22Rv1 (cell line): ENCODE measurements at regions not wholly inside any gene's neighbourhood (a gene's known extent, or its start where the extent isn't known, plus 50 kb on each side); places are given as distances from the start of the nearest gene placed in this dataset.

Experiments
- H3K27ac ChIP-seq: fragments of 450-650 bp; 2 replicates; pipeline ENCODE4 v1.5.1; 2017
- CTCF ChIP-seq: fragments of 450-650 bp; IDR thresholded peaks from 2 replicates; pipeline ENCODE4 v1.5.1; 2017; ENCODE audit warnings: mild to moderate bottlenecking
- ZFX ChIP-seq: fragments of 450-650 bp; IDR thresholded peaks from 2 replicates; pipeline ENCODE4 v1.6.1; 2017; ENCODE audit warnings: antibody characterized with exemption, borderline replicate concordance

- TF ChIP-seq ZFX: no peak
- no peak overlapping the region for H3K27ac ChIP-seq
Observed at GRCh38 chr4:38377195-38377594, 286.8 kb upstream of the KLF3 start.

DNA sequence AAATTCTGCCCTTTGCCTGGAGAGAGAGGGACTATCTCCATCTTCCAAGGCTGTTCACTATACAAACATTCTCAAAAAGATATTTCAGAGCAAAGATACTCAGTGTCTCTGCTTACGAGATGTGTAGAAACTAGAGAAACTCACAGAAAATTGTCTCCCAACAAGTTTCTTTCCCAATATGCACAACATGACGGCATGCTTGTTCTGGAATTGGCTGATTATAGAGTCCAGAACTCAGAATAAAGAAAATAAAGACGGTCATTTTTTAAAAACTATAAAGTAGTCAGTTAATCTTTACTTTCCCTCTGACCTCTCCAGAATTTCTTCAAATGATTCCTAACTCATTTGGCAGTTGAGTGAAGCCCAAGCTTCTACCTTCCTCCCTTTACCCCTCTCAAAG, 285.5 kb upstream of the KLF3 start:
- TF ChIP-seq ZFX: no peak
- no peak overlapping the region for H3K27ac ChIP-seq

- TF ChIP-seq ZFX (no peak), CTCF (no peak)
- no peak overlapping the region for H3K27ac ChIP-seq
Observed at GRCh38 chr4:38381788-38382187, 282.2 kb upstream of the KLF3 start.

GRCh38 chr4:38382520-38382919, 281.5 kb upstream of the KLF3 start:
- no peak for TF ChIP-seq CTCF
- TF ChIP-seq ZFX: no peak
- H3K27ac ChIP-seq: no peak overlapping the region

DNA sequence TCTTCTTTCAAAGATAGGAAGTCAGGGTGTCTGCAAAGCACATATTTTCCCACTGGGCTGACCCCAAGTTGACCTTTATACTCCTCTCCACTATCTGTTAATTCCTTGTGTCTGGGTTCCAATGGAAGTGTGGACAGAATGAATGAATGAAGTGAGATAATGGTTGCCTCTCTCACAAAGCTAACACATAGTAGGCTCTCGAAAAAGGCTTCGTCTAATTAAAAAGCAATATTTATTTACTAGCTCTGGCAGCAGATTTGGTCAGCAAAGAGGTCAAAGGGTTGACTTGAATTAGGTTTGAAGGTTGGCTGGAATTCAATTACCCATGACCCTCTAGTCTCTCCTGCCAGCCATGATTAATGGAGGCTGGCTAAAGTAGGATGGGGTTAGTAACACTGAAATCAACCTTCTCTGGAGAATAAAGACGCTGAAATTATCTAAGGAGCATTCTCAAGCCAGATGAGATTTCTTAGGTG, 280.3 kb upstream of the KLF3 start:
- H3K27ac ChIP-seq: no peak overlapping the region
- TF ChIP-seq CTCF (no peak), ZFX (no peak)

DNA sequence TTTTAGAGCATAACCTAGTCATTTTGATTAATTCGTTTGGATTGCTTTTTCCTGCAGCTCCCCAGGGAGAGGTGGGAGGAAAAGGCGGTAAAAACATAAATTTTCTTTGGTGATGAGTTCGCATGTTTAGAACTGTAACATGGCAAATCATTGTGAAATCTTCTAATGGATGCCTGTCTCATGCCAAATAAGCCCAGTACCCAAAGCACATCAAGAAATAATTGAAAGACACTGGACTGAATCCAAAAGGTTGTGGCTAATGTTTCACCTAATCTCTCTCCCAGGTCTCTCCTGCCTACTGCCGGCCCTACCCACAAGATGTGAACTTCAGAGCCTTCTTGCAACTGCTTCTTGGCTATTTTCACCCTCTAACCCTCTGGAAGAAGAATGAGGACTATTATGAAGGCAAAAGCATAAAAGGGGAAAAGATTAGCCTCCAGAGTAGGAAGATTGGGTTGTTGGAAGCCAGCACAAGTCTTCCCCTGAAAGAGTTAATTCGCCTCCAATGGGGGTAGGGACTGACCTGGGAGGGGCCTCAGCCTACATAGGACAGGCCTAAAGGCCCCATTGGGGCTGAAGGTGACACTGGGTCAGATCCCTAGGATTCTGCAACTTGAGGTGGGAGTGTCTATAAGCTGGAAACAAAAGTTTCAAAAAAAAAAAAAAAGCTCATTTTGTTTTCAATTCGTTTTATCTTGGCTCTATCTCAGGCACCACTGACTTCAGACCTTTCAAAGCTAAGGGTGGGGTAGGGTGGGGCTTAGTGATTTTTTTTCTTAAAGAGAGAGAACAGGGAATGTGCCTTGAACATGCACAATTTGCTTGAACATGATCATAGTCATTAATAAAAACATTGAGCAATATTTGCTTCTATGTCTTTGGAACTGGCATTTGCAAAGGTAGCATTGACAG, 278.6 kb upstream of the KLF3 start:
- H3K27ac ChIP-seq: no peak overlapping the region

GRCh38 chr4:38386005-38386551, 277.9 kb upstream of the KLF3 start:
- no peak overlapping the region for H3K27ac ChIP-seq
- TF ChIP-seq CTCF: no peak
- TF ChIP-seq ZFX: no peak

More for the DNA sequence above, 278.6 kb upstream of the KLF3 start:
- TF ChIP-seq ZFX (no peak), CTCF (no peak)

DNA sequence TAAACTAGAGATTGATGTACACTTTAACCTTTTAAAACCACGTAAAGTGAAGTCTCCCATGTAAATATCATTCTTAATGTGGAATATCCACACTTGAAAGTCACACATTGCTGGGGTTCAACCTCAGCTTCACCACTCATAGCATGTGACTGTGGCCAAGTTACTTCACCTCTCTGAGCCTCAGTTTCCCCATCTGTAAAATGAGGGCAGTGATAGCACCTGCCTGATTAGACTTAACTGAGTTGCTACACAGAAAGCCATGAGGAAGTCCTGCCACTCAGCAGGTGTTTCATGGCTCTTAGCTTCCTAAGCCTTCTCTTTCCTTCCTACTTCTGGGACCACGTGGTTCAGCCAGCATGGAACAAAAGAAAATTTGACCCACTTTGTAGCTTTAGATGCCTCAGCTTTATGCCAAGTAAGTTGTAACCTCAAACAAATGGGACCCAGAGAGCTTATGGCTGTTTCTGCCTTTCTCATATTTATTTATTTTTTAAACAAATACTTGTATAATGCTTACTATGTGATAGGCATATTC, 277.3 kb upstream of the KLF3 start:
- TF ChIP-seq CTCF: no peak
- TF ChIP-seq ZFX: no peak
- no peak overlapping the region for H3K27ac ChIP-seq
